ENCODE measurements at regions not wholly inside any gene's neighbourhood (a gene's known extent, or its start where the extent isn't known, plus 50 kb on each side); places are given as distances from the start of the nearest gene placed in this dataset.
"Not testable (repeated sequence)": the region's sequence is repeated elsewhere in the genome, so short reads cannot be mapped to it uniquely, and the experiment has no call there.

DNA sequence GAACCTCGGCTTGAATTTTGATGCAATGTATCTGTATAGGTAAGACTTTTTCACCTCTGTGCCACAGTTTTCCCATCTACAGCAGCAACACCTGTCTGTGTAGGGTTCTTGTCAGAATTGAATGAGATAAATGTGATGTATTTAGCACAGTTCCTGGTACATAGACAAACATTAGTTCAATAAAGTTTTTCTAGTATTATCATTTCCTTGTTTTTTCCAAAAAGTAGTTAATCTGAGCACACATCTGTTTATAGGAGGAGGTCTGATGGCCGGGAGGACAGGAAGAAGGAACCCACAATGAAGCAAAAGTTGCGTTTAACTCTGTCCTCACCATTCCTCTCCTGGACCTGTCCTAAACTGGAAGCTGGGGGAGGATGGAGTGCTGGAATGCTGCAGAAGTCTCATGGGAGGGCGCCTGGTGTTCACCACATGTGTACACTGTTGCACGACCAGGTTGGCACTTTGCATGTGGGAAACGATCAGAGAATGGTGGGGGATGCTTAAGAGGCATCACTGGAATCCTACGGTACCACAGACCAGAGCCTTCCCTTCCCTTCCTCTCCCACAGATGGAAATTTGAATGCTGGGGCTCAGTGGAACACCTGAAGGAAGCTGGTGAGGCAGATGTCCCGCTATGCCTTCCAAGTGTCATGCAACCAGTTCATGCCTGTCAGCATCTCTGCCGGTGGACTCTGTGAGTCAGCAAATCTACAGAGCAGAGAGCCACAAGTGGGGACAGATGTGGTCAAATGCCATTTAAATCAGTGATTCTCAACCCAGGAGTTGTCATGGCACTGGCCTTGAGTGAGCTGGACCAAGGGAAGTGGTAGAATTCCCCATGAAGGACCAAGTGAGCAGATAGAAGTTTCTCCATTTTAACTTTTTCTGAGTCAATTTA is 315.6 kb downstream of the DLEU7 start:
- Mint-ChIP-seq H3K4me1 (ENCODE audit: low read depth) (peaks cover 40% of the 10 kb centered on the region), H3K27me3 (no peaks in the 10 kb centered on the region), H3K4me3 (no peak overlapping the region), H3K9me3 (no peaks in the 10 kb centered on the region), H3K27ac (no peak overlapping the region), H3K36me3 (ENCODE audit: low read depth) (no peaks in the 10 kb centered on the region)
- intact Hi-C loops (cut with micrococcal nuclease): no loop called here

DNA sequence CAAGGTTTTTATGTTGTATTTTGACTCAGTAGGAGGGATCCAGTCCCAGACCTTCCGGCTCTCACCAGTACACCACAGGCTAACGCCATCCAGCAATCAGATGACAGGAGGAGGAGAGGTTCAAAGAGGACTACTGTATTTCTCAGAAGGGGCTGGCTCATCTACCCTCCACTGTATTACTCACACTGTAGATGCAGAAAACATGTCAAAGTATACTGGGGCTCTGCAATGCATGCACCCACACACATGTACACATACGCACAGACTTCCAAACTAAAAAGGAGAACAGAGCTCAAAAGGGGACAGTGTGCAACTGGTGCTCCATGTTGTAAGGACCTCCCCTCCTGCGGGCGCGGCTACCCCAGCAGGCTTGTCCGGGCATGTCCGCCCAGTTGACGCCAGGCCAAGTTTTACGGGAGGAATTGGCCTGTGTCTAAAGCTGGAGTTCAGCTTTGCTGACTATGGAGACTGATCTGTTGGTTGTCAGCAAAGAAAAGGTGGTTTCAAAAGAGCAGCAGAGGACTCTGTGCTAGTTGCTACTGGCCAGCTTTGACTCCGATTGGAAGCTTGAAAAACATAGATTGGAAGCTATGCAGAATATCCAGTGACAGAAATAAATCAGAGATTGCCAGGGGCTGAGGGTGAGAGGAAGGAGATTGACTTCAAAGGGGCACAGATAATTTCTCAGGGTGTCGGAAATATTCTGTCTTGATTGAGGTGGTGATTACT is 314.2 kb downstream of the DLEU7 start:
- Mint-ChIP-seq H3K9me3 (no peaks in the 10 kb centered on the region), H3K4me3 (no peak overlapping the region), H3K36me3 (ENCODE audit: low read depth) (no peaks in the 10 kb centered on the region), H3K4me1 (ENCODE audit: low read depth) (peaks cover 40% of the 10 kb centered on the region), H3K27ac (no peak overlapping the region), H3K27me3 (no peaks in the 10 kb centered on the region)
- intact Hi-C loops (cut with micrococcal nuclease): no loop called here

DNA sequence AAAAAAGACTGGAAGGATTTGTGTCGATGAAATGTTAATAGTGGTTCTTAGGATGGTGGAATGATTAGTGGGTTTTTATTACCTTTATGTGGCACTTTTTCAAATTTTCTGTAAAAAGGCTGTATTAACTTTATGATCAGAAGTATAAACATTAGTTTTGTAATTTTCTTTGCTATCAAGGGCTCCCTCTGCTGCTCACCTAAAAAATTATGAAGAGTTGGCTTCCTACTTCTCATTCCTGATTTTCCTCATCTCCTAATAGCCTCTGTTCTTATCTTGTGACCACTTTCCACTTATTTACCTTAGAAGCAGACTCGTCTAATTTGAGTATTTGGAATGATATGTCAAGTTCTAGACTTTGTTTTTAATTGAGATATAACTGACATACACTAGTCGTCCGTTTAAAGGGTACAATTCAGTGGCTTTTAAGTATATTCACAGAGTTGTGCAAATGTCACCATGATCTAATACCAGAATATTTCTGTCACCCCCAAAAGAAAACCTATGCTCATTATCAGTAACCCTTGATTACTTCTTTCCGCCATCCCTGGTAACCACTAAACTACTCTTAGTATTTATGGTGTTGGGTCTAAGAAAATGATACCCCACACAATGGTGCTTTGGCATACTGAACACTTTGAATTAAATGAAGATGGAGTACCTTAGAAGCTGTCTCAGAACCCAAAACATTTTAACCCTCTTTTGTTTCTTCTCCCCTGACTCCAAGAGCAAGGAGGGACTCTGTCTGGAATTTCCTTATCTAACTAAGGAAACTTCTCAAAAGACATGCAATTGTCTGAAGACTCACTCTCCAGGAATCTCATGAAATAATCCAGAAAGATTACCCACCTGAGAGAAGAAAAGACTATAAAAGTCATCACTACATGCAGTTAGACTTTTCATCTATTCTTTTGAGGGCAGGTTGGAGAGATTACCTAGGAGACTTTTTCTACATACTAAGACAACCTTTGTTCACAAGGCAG is 311.3 kb downstream of the DLEU7 start:
- Mint-ChIP-seq H3K4me3 (no peak overlapping the region), H3K9me3 (peaks cover 26% of the 10 kb centered on the region), H3K27me3 (no peaks in the 10 kb centered on the region), H3K4me1 (ENCODE audit: low read depth) (peaks cover 28% of the 10 kb centered on the region), H3K36me3 (ENCODE audit: low read depth) (peaks cover 11% of the 10 kb centered on the region), H3K27ac (no peak overlapping the region)
- intact Hi-C loops (cut with micrococcal nuclease): loop anchor here (2.0 to 10.0 kb wide), 7 partner anchors 270 to 555 kb away; partner anchors contain the start of gene TRIM13

DNA sequence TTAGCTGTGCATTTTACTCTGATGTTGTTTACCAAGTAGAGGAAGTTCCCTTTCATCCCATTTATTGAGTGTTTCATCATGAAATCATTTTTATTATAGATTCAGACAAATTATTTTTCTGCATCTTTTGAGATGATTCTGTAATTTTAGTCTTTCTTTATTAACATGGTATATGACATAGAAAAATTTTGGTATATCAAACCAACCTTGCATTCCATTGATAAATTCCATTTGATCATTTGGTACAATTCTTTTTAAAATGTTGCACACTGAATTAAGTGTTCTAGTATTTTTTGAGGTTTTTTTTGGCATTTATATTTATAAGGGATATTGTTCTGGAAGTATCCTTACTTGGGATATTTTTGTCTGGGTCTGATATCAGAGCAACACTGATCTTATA is 308.4 kb downstream of the DLEU7 start:
- peaks cover 40% of the 10 kb centered on the region for H3K9me3 Mint-ChIP-seq
- no peak overlapping the region for H3K27ac Mint-ChIP-seq
- intact Hi-C loops (cut with micrococcal nuclease): loop anchor here (10.0 kb wide), 1 partner anchor 540 kb away; no protein-coding TSS in a partner anchor
- H3K27me3 Mint-ChIP-seq: no peaks in the 10 kb centered on the region
- H3K4me3 Mint-ChIP-seq: no peak overlapping the region
- H3K4me1 Mint-ChIP-seq (ENCODE audit: low read depth): peaks cover 6% of the 10 kb centered on the region
- peaks cover 11% of the 10 kb centered on the region for H3K36me3 Mint-ChIP-seq (ENCODE audit: low read depth)

DNA sequence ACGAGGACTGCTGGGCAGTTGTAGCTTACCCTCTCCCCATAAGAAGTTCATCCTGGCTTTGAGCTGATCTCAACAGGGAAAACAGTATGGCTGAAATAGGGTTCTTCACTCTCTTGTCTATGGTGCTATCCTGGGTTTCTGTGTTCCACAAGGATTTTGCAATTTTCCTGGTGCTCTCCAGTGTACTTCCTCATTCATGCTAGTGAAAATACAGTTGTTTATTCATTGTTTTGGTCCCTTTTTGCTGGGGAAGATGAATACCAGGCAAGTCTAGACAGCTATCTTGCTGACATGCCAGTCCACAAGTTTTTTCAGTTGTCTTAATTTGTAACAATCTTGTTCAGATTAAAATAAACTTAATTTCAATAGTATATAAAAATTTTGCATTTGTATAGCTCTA is 306.5 kb downstream of the DLEU7 start:
- Mint-ChIP-seq H3K4me1 (ENCODE audit: low read depth) (no peaks in the 10 kb centered on the region), H3K9me3 (peaks cover 40% of the 10 kb centered on the region), H3K27me3 (no peaks in the 10 kb centered on the region), H3K36me3 (ENCODE audit: low read depth) (peaks cover 11% of the 10 kb centered on the region), H3K4me3 (no peak overlapping the region), H3K27ac (no peak overlapping the region)
- intact Hi-C loops (cut with micrococcal nuclease): loop anchor here (10.0 kb wide), 1 partner anchor 538 kb away; no protein-coding TSS in a partner anchor

DNA sequence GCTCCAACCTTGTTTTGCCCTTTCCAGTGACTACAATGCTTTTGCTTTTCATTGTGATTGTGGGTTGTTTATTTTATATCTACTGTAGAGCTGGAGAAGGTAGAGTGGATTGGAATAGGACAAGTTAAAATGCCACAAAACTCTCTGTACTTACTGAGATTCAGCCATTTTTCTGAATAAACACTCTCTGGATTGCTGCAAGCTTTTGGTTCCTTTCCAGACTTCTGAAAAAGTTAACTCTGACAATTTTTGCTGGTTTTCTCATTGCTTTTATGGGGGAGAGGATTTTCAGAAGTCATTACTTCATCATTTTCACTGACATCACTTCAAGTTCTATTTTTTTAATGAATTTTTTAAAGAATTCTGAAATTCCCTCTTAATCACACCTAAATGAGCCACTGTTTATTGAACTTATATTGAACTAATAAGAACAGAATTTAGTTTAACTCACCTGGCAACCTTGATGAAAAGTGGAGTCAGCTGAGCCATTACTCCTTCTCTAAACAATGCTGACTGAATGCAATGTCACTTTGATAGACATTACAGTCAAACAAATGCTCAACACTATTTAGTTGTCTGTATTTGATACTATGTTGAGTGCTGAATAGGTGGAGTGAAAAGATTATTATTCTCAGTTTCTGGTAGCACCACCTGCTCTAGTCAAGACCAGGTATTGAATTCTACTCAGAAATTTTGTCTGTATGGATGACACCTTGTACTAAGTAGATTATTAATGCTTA is 303.5 kb downstream of the DLEU7 start:
- peaks cover 36% of the 10 kb centered on the region for H3K9me3 Mint-ChIP-seq
- H3K27ac Mint-ChIP-seq: no peak overlapping the region
- H3K27me3 Mint-ChIP-seq: no peaks in the 10 kb centered on the region
- H3K4me3 Mint-ChIP-seq: no peak overlapping the region
- H3K4me1 Mint-ChIP-seq (ENCODE audit: low read depth): no peaks in the 10 kb centered on the region
- peaks cover 11% of the 10 kb centered on the region for H3K36me3 Mint-ChIP-seq (ENCODE audit: low read depth)
- intact Hi-C loops (cut with micrococcal nuclease): loop anchor here (10.0 kb wide), 1 partner anchor 535 kb away; no protein-coding TSS in a partner anchor

DNA sequence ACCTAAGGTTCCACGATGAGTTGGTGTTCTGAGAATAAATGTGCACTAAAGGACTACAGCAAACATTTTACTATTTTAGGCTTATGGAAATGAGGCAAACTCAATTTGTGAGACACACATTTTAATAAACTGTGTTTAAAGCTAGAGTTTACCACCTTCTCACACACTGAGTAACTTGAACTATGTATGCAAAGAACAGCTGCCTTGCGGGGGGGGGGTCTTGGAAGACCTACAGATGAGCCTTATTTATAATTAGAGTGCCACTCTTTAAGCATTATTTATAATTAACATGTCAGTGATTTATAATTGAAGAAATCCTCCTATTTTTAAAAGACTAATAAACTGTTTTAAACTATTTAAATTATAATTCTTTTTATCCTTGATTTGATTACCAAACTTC is 300.4 kb downstream of the DLEU7 start:
- Mint-ChIP-seq H3K36me3 (ENCODE audit: low read depth) (no peaks in the 10 kb centered on the region), H3K27me3 (no peaks in the 10 kb centered on the region), H3K4me3 (no peak overlapping the region), H3K4me1 (ENCODE audit: low read depth) (peaks cover 2% of the 10 kb centered on the region), H3K27ac (no peak overlapping the region), H3K9me3 (peaks cover 12% of the 10 kb centered on the region)
- intact Hi-C loops (cut with micrococcal nuclease): no loop called here

DNA sequence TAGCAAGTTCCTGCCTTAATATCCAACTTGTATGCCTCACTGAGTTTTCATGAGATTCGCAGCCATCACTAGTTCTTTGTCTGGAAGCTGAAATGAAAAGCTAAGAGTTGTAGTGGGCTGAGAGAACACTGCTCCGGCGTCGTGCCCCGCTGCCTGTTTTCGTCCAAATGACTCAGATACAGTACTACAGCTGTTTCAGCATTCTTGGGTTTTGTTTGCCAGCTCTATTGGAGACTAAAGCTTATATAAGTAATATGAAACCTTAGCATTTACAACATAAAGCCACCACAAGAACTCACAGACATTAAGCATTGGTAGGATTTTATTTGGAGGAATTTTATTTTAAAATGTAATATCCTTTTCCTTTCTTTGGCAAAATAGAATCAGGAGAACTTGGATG is 299.7 kb downstream of the DLEU7 start:
- no peak overlapping the region for H3K4me3 Mint-ChIP-seq
- intact Hi-C loops (cut with micrococcal nuclease): no loop called here
- H3K9me3 Mint-ChIP-seq: peaks cover 5% of the 10 kb centered on the region
- H3K36me3 Mint-ChIP-seq (ENCODE audit: low read depth): no peaks in the 10 kb centered on the region
- peaks cover 6% of the 10 kb centered on the region for H3K4me1 Mint-ChIP-seq (ENCODE audit: low read depth)
- no peak overlapping the region for H3K27ac Mint-ChIP-seq
- no peaks in the 10 kb centered on the region for H3K27me3 Mint-ChIP-seq

DNA sequence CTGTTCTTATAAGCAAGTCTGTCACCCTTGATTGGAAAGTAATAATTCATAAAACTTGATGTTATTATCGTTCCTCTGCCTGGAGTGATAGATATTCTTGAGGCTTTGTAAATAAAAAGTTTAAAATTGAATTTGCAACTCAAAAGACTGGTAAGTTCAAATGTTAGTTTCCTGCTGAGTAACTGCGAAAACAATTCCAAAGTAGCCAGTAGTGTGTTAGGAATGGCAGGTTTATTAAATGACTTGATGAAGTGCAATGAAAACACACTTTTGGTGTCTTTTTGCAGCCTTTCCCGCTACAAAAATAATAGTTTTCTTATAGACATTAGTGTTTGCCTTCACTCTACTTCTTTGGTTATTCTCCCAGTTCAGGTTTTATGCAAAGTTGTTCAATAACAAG is 299.3 kb downstream of the DLEU7 start:
- H3K4me1 Mint-ChIP-seq (ENCODE audit: low read depth): peaks cover 6% of the 10 kb centered on the region
- no peak overlapping the region for H3K27ac Mint-ChIP-seq

DNA sequence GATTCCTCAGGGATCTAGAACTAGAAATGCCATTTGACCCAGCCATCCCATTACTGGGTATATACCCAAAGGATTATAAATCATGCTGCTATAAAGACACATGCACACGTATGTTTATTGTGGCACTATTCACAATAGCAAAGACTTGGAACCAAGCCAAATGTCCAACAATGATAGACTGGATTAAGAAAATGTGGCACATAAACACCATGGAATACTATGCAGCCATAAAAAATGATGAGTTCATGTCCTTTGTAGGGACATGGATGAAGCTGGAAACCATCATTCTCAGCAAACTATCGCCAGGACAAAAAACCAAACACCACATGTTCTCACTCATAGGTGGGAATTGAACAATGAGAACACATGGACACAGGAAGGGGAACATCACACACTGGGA is 296.3 kb downstream of the DLEU7 start:
- intact Hi-C loops (cut with micrococcal nuclease); H3K9me3 Mint-ChIP-seq; H3K36me3 Mint-ChIP-seq (ENCODE audit: low read depth): not testable (repeated sequence)

More for the DNA sequence above, 299.3 kb downstream of the DLEU7 start:
- Mint-ChIP-seq H3K4me3 (no peak overlapping the region), H3K27me3 (no peaks in the 10 kb centered on the region), H3K9me3 (peaks cover 1% of the 10 kb centered on the region), H3K36me3 (ENCODE audit: low read depth) (no peaks in the 10 kb centered on the region)
- intact Hi-C loops (cut with micrococcal nuclease): no loop called here

DNA sequence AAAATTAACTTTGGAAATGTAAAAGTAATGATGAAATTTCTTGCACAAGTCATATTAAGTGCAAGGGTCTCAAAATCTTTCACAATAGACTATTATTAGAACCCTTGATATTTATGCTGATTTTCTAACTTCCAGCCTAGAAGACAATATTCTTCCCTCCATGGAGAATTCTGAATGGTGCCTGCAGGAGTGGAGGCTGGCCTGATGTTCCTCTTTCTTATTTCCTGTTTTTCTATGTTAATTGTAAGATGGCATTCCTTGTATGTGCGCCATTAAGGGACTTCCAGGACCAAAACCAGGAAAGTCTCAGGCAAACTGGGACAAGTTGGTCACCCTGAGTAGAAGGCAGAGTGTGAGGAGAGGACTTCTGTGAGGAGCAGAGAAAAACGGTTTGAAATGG is 294.9 kb downstream of the DLEU7 start:
- H3K9me3 Mint-ChIP-seq: peaks cover 8% of the 10 kb centered on the region
- H3K4me1 Mint-ChIP-seq (ENCODE audit: low read depth): peaks cover 6% of the 10 kb centered on the region
- no peak overlapping the region for H3K4me3 Mint-ChIP-seq
- no peaks in the 10 kb centered on the region for H3K27me3 Mint-ChIP-seq
- H3K36me3 Mint-ChIP-seq (ENCODE audit: low read depth): no peaks in the 10 kb centered on the region
- H3K27ac Mint-ChIP-seq: no peak overlapping the region
- intact Hi-C loops (cut with micrococcal nuclease): no loop called here

More for the DNA sequence above, 296.3 kb downstream of the DLEU7 start:
- H3K4me1 Mint-ChIP-seq (ENCODE audit: low read depth); H3K27ac Mint-ChIP-seq; H3K27me3 Mint-ChIP-seq; H3K4me3 Mint-ChIP-seq: not testable (repeated sequence)

DNA sequence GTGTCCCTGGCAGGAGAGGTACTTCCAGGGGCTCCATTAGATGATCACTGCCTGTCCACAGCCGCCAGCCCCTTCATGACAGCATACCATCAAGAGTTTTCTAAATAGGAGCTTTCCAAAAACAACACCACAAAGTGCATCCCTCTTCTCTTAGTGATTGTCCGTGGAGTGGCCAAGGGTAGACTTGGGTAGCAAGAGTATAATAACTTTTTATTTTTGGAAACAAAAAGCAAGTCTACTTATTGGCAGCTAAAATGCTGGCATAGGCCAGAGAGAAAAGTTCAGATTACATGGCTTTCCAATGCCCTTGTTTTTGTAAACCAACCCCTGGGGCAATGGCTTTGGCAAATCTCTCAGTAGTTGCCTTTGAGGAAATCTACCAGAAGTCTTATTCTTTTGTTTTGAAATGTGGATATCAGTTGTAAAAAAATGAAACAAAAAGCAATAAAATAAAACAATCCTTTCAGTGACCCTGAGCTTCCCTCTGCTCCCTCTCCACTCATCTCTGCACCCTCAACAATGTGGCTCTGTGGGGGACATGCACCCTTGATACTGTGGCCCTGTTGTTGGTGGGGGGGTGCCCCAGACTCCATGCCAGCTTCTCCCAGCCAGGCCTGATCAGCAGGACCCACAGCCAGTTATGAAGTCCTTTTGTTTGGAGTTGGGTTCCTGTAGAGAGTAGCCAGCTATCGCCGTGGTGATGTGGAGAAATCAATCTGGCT is 294.1 kb downstream of the DLEU7 start:
- Mint-ChIP-seq H3K27me3 (no peaks in the 10 kb centered on the region), H3K27ac (no peak overlapping the region), H3K4me3 (no peak overlapping the region), H3K36me3 (ENCODE audit: low read depth) (no peaks in the 10 kb centered on the region), H3K4me1 (ENCODE audit: low read depth) (peaks cover 6% of the 10 kb centered on the region), H3K9me3 (peaks cover 8% of the 10 kb centered on the region)
- intact Hi-C loops (cut with micrococcal nuclease): no loop called here

Measured in dendritic cell treated with granulocyte-macrophage colony-stimulating factor and Interleukin-4, amounts not matched to agents 40 ng/mL and 50 ng/mL, for 4 days (primary cell).